Frontal cortex (tissue), 3 donors: ENCODE measurements at regions not wholly inside any gene's neighbourhood (a gene's known extent, or its start where the extent isn't known, plus 50 kb on each side); places are given as distances from the start of the nearest gene placed in this dataset.

ENCODE experiments used
- DNase-seq, 2 donors: peaks; one replicate each; pipeline ENCODE4 v3.0.0; 2012; ENCODE audit warnings: low spot score in 2 of 2
- FAIRE-seq: peaks from 2 replicates; lab custom pipeline; 2012; peaks lifted over from hg19 to GRCh38; lab: Jason Lieb, UNC
- donor health status: control.
- donor health status: control.
- donor health status: control.

GRCh38 chr10:88187472-88187871 is 324.0 kb downstream of the PTEN start:
- DNase-seq (no peak), FAIRE-seq (no peak)

GRCh38 chr10:88190123-88190522 is 326.7 kb downstream of the PTEN start:
- no peak for FAIRE-seq

GRCh38 chr10:88190540-88191235 is 327.3 kb downstream of the PTEN start:
- DNase-seq (no peak), FAIRE-seq (no peak)

More at GRCh38 chr10:88190123-88190522, 326.7 kb downstream of the PTEN start:
- DNase-seq: no peak

- no peak for DNase-seq
- no peak for FAIRE-seq
These were observed 329.6 kb downstream of the PTEN start for GRCh38 chr10:88193018-88193417.

- DNase-seq: no peak
- FAIRE-seq: no peak
These were observed 330.8 kb downstream of the PTEN start for GRCh38 chr10:88194041-88194887.

- FAIRE-seq (no peak), DNase-seq (no peak)
These were observed 331.5 kb downstream of the PTEN start for GRCh38 chr10:88194961-88195367.

- FAIRE-seq (no peak), DNase-seq (no peak)
These were observed 332.4 kb downstream of the PTEN start for GRCh38 chr10:88195841-88196240.

GRCh38 chr10:88196291-88196690 is 332.9 kb downstream of the PTEN start:
- FAIRE-seq: no peak
- DNase-seq: no peak

- DNase-seq (no peak), FAIRE-seq (no peak)
These were observed 334.6 kb downstream of the PTEN start for GRCh38 chr10:88198023-88198422.

GRCh38 chr10:88200312-88201032 is 337.0 kb downstream of the PTEN start:
- no peak for DNase-seq
- no peak for FAIRE-seq

GRCh38 chr10:88205842-88206446 is 342.5 kb downstream of the PTEN start:
- DNase-seq (no peak), FAIRE-seq (no peak)

GRCh38 chr10:88207121-88207546 is 343.7 kb downstream of the PTEN start:
- no peak for FAIRE-seq
- no peak for DNase-seq

GRCh38 chr10:88209231-88209630 is 345.8 kb downstream of the PTEN start:
- FAIRE-seq: no peak
- no peak for DNase-seq

- DNase-seq: no peak
- no peak for FAIRE-seq
These were observed 346.6 kb downstream of the PTEN start for GRCh38 chr10:88209837-88210561.

GRCh38 chr10:88211230-88211629 is 347.8 kb downstream of the PTEN start:
- FAIRE-seq (no peak), DNase-seq (no peak)

- FAIRE-seq: no peak
- no peak for DNase-seq
These were observed 348.6 kb downstream of the PTEN start for GRCh38 chr10:88212069-88212468.

GRCh38 chr10:88213065-88213605 is 349.7 kb downstream of the PTEN start:
- DNase-seq (no peak), FAIRE-seq (no peak)

- DNase-seq (no peak), FAIRE-seq (no peak)
These were observed 353.6 kb downstream of the PTEN start for GRCh38 chr10:88216976-88217375.

- no peak for DNase-seq
- FAIRE-seq: no peak
These were observed 354.9 kb downstream of the PTEN start for GRCh38 chr10:88218362-88218761.
